ENCODE measurements at regions not wholly inside any gene's neighbourhood (a gene's known extent, or its start where the extent isn't known, plus 50 kb on each side); places are given as distances from the start of the nearest gene placed in this dataset.
"Not testable (repeated sequence)": the region's sequence is repeated elsewhere in the genome, so short reads cannot be mapped to it uniquely, and the experiment has no call there.

DNA sequence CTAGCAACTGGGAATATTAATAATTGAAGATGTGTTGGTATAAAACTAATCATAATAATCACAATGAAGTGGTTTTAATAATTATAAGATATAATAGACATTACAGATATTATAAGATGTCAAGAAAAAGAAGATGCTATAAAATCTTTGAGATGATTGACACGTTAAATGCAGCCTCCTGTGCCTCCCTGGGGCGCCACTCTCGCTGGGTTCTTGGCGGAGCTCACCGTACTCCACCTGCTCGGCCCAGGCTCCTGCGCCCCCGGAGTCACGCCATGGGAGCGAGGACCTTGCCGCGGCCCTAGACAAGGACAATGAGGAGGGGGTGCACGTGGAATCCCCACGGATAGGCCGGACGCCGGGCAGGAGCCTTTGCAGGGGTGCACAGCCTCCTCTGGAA, 942.1 kb upstream of the TPTE start:
- TF ChIP-seq HMG20A (CRISPR knock-in tag; conservative IDR thresholded peaks at IDR 0.05); RCOR1 (IDR thresholded peaks at IDR 0.05; ENCODE audit: borderline replicate concordance in 1 of 2, low read depth in 2 of 2, low read length in 2 of 2); RFX5 (IDR thresholded peaks at IDR 0.05; ENCODE audit: low read depth, low read length); ARID1B (IDR thresholded peaks at IDR 0.05); ZNF780A (CRISPR knock-in tag; IDR thresholded peaks at IDR 0.05); GATAD2B (IDR thresholded peaks at IDR 0.05; ENCODE audit: borderline replicate concordance); ZFX (CRISPR knock-in tag; IDR thresholded peaks at IDR 0.05); RB1 (IDR thresholded peaks at IDR 0.05; ENCODE audit: low read depth); CREB1 (IDR thresholded peaks at IDR 0.05); CREB1 (CRISPR knock-in tag; IDR thresholded peaks at IDR 0.05): not testable (repeated sequence)
- TF ChIP-seq, protein P1, sequence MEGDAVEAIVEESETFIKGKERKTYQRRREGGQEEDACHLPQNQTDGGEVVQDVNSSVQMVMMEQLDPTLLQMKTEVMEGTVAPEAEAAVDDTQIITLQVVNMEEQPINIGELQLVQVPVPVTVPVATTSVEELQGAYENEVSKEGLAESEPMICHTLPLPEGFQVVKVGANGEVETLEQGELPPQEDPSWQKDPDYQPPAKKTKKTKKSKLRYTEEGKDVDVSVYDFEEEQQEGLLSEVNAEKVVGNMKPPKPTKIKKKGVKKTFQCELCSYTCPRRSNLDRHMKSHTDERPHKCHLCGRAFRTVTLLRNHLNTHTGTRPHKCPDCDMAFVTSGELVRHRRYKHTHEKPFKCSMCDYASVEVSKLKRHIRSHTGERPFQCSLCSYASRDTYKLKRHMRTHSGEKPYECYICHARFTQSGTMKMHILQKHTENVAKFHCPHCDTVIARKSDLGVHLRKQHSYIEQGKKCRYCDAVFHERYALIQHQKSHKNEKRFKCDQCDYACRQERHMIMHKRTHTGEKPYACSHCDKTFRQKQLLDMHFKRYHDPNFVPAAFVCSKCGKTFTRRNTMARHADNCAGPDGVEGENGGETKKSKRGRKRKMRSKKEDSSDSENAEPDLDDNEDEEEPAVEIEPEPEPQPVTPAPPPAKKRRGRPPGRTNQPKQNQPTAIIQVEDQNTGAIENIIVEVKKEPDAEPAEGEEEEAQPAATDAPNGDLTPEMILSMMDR (IDR thresholded peaks at IDR 0.05 in 2 of 3, conservative IDR thresholded peaks at IDR 0.05 in 1 of 3; ENCODE audit: insufficient read depth in 2 of 3, low read depth in 1 of 3, low read length in 3 of 3), result not testable (repeated sequence)
- TF ChIP-seq, protein P2, sequence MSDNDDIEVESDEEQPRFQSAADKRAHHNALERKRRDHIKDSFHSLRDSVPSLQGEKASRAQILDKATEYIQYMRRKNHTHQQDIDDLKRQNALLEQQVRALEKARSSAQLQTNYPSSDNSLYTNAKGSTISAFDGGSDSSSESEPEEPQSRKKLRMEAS (CRISPR knock-in tag; IDR thresholded peaks at IDR 0.05), result not testable (repeated sequence)
- TF ChIP-seq, protein P3, sequence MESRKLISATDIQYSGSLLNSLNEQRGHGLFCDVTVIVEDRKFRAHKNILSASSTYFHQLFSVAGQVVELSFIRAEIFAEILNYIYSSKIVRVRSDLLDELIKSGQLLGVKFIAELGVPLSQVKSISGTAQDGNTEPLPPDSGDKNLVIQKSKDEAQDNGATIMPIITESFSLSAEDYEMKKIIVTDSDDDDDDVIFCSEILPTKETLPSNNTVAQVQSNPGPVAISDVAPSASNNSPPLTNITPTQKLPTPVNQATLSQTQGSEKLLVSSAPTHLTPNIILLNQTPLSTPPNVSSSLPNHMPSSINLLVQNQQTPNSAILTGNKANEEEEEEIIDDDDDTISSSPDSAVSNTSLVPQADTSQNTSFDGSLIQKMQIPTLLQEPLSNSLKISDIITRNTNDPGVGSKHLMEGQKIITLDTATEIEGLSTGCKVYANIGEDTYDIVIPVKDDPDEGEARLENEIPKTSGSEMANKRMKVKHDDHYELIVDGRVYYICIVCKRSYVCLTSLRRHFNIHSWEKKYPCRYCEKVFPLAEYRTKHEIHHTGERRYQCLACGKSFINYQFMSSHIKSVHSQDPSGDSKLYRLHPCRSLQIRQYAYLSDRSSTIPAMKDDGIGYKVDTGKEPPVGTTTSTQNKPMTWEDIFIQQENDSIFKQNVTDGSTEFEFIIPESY (CRISPR knock-in tag; IDR thresholded peaks at IDR 0.05), result not testable (repeated sequence)
- TF ChIP-seq, protein P4, sequence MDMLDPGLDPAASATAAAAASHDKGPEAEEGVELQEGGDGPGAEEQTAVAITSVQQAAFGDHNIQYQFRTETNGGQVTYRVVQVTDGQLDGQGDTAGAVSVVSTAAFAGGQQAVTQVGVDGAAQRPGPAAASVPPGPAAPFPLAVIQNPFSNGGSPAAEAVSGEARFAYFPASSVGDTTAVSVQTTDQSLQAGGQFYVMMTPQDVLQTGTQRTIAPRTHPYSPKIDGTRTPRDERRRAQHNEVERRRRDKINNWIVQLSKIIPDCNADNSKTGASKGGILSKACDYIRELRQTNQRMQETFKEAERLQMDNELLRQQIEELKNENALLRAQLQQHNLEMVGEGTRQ (CRISPR knock-in tag; IDR thresholded peaks at IDR 0.05), result not testable (repeated sequence)
- TF ChIP-seq, protein P5, sequence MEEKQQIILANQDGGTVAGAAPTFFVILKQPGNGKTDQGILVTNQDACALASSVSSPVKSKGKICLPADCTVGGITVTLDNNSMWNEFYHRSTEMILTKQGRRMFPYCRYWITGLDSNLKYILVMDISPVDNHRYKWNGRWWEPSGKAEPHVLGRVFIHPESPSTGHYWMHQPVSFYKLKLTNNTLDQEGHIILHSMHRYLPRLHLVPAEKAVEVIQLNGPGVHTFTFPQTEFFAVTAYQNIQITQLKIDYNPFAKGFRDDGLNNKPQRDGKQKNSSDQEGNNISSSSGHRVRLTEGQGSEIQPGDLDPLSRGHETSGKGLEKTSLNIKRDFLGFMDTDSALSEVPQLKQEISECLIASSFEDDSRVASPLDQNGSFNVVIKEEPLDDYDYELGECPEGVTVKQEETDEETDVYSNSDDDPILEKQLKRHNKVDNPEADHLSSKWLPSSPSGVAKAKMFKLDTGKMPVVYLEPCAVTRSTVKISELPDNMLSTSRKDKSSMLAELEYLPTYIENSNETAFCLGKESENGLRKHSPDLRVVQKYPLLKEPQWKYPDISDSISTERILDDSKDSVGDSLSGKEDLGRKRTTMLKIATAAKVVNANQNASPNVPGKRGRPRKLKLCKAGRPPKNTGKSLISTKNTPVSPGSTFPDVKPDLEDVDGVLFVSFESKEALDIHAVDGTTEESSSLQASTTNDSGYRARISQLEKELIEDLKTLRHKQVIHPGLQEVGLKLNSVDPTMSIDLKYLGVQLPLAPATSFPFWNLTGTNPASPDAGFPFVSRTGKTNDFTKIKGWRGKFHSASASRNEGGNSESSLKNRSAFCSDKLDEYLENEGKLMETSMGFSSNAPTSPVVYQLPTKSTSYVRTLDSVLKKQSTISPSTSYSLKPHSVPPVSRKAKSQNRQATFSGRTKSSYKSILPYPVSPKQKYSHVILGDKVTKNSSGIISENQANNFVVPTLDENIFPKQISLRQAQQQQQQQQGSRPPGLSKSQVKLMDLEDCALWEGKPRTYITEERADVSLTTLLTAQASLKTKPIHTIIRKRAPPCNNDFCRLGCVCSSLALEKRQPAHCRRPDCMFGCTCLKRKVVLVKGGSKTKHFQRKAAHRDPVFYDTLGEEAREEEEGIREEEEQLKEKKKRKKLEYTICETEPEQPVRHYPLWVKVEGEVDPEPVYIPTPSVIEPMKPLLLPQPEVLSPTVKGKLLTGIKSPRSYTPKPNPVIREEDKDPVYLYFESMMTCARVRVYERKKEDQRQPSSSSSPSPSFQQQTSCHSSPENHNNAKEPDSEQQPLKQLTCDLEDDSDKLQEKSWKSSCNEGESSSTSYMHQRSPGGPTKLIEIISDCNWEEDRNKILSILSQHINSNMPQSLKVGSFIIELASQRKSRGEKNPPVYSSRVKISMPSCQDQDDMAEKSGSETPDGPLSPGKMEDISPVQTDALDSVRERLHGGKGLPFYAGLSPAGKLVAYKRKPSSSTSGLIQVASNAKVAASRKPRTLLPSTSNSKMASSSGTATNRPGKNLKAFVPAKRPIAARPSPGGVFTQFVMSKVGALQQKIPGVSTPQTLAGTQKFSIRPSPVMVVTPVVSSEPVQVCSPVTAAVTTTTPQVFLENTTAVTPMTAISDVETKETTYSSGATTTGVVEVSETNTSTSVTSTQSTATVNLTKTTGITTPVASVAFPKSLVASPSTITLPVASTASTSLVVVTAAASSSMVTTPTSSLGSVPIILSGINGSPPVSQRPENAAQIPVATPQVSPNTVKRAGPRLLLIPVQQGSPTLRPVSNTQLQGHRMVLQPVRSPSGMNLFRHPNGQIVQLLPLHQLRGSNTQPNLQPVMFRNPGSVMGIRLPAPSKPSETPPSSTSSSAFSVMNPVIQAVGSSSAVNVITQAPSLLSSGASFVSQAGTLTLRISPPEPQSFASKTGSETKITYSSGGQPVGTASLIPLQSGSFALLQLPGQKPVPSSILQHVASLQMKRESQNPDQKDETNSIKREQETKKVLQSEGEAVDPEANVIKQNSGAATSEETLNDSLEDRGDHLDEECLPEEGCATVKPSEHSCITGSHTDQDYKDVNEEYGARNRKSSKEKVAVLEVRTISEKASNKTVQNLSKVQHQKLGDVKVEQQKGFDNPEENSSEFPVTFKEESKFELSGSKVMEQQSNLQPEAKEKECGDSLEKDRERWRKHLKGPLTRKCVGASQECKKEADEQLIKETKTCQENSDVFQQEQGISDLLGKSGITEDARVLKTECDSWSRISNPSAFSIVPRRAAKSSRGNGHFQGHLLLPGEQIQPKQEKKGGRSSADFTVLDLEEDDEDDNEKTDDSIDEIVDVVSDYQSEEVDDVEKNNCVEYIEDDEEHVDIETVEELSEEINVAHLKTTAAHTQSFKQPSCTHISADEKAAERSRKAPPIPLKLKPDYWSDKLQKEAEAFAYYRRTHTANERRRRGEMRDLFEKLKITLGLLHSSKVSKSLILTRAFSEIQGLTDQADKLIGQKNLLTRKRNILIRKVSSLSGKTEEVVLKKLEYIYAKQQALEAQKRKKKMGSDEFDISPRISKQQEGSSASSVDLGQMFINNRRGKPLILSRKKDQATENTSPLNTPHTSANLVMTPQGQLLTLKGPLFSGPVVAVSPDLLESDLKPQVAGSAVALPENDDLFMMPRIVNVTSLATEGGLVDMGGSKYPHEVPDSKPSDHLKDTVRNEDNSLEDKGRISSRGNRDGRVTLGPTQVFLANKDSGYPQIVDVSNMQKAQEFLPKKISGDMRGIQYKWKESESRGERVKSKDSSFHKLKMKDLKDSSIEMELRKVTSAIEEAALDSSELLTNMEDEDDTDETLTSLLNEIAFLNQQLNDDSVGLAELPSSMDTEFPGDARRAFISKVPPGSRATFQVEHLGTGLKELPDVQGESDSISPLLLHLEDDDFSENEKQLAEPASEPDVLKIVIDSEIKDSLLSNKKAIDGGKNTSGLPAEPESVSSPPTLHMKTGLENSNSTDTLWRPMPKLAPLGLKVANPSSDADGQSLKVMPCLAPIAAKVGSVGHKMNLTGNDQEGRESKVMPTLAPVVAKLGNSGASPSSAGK (IDR thresholded peaks at IDR 0.05), result not testable (repeated sequence)
